IMR-90 (cell line): ENCODE measurements at regions not wholly inside any gene's neighbourhood (a gene's known extent, or its start where the extent isn't known, plus 50 kb on each side); places are given as distances from the start of the nearest gene placed in this dataset.

ENCODE experiments used
- ATAC-seq: fragments of 200-7000 bp; cut with Tn5 transposase; 2 replicates; pipeline ENCODE4 v1.9.1; 2020; ENCODE audit warnings: low read depth, mild to moderate bottlenecking, moderate library complexity
- BruUV-seq: library from RNA; stranded (reverse); fragments of 400-500 nt; replicated peaks from 2 replicates; lab custom pipeline; 2021; lab: Mats Ljungman, UMichigan
- CTCF ChIA-PET: fragments of 300-600 bp; formaldehyde crosslinking; extraction: SDS; loops from one replicate; lab custom pipeline; 2021; ENCODE audit warnings: antibody characterized with exemption; lab: Yijun Ruan, JAX
- POLR2A ChIA-PET: fragments of 300-600 bp; sonication (Branson Sonifier 250); formaldehyde crosslinking; loops from one replicate; lab custom pipeline; 2022; ENCODE audit warnings: antibody characterized with exemption; ENCODE audit not compliant: unreplicated experiment; lab: Charles Lee
- DNase-seq: peaks from one replicate; pipeline ENCODE4 v3.0.0; 2013
- H2AFZ ChIP-seq: replicated peaks from 2 replicates; pipeline ENCODE3; 2013; ENCODE audit warnings: low read length, mild to moderate bottlenecking; ENCODE audit not compliant: poor library complexity
- H2AK5ac ChIP-seq: 2 replicates; pipeline ENCODE4 v1.6.1; 2013; ENCODE audit warnings: low read depth, low read length, inconsistent platforms
- H2AK9ac ChIP-seq: replicated peaks from 2 replicates; pipeline ENCODE3; 2013; ENCODE audit warnings: mild to moderate bottlenecking, low read depth, low read length, moderate library complexity; ENCODE audit not compliant: poor library complexity
- H2BK120ac ChIP-seq: 2 replicates; pipeline ENCODE4 v1.6.1; 2013; ENCODE audit warnings: low read depth, low read length, inconsistent platforms
- H2BK15ac ChIP-seq: 3 replicates; pipeline ENCODE4 v1.6.1; 2013; ENCODE audit warnings: low read depth, low read length, inconsistent platforms
- H2BK20ac ChIP-seq: 2 replicates; pipeline ENCODE4 v1.6.1; 2013; ENCODE audit warnings: low read depth, mild to moderate bottlenecking, inconsistent platforms, low read length, moderate library complexity
- H2BK5ac ChIP-seq: 2 replicates; pipeline ENCODE4 v1.6.1; 2013; ENCODE audit warnings: mild to moderate bottlenecking, low read depth, low read length, inconsistent platforms; ENCODE audit not compliant: poor library complexity, severe bottlenecking
- H3K14ac ChIP-seq: replicated peaks from 2 replicates; pipeline ENCODE4 v1.6.1; 2013; ENCODE audit warnings: low read depth, low read length, inconsistent platforms
- H3K18ac ChIP-seq: 2 replicates; pipeline ENCODE4 v1.6.1; 2013; ENCODE audit warnings: low read depth, low read length, control low read depth
- H3K23ac ChIP-seq: 2 replicates; pipeline ENCODE4 v1.6.1; 2013; ENCODE audit warnings: low read depth, low read length, inconsistent platforms
- H3K27ac ChIP-seq: 2 replicates; pipeline ENCODE4 v1.5.1; 2013; ENCODE audit warnings: mild to moderate bottlenecking, control low read depth, low read length; ENCODE audit not compliant: insufficient read depth
- H3K27me3 ChIP-seq: 2 replicates; pipeline ENCODE4 v1.6.1; 2013; ENCODE audit warnings: low read length; ENCODE audit not compliant: control insufficient read depth, insufficient read depth
- H3K36me3 ChIP-seq: 2 replicates; pipeline ENCODE4 v1.6.1; 2013; ENCODE audit warnings: low read length, mixed read lengths; ENCODE audit not compliant: control insufficient read depth, insufficient read depth
- H3K4ac ChIP-seq: 2 replicates; pipeline ENCODE4 v1.6.1; 2013; ENCODE audit warnings: low read depth, low read length, inconsistent platforms
- H3K4me1 ChIP-seq: 2 replicates; pipeline ENCODE4 v1.6.1; 2013; ENCODE audit warnings: low read length, mixed read lengths; ENCODE audit not compliant: control insufficient read depth, insufficient read depth
- H3K4me2 ChIP-seq: 2 replicates; pipeline ENCODE4 v1.6.1; 2013; ENCODE audit warnings: low read depth, mild to moderate bottlenecking, control low read depth, low read length, moderate library complexity
- H3K4me3 ChIP-seq: 2 replicates; pipeline ENCODE4 v1.5.1; 2013; ENCODE audit warnings: low read depth, mild to moderate bottlenecking, control low read depth, low read length, moderate library complexity; ENCODE audit not compliant: insufficient read depth
- H3K56ac ChIP-seq: 2 replicates; pipeline ENCODE4 v1.6.1; 2013; ENCODE audit warnings: low read length, inconsistent platforms; ENCODE audit not compliant: insufficient read depth; ENCODE audit errors: extremely low read depth
- H3K79me1 ChIP-seq, 2 experiments: 2 replicates each; pipeline ENCODE4 v1.6.1; 2013; ENCODE audit warnings: low read length in 2 of 2, inconsistent platforms in 1 of 2, low read depth in 1 of 2
- H3K9ac ChIP-seq: 2 replicates; pipeline ENCODE4 v1.6.1; 2013; ENCODE audit warnings: low read depth, low read length, control low read depth
- H3K9me1 ChIP-seq: 2 replicates; pipeline ENCODE4 v1.6.1; 2013; ENCODE audit warnings: low read length, inconsistent platforms; ENCODE audit not compliant: insufficient read depth
- H3K9me3 ChIP-seq: 2 replicates; pipeline ENCODE4 v1.6.1; 2013; ENCODE audit warnings: low read length; ENCODE audit not compliant: control insufficient read depth, insufficient read depth
- H4K20me1 ChIP-seq: 2 replicates; pipeline ENCODE4 v1.6.1; 2013; ENCODE audit warnings: low read length, inconsistent platforms; ENCODE audit not compliant: insufficient read depth
- H4K5ac ChIP-seq: 2 replicates; pipeline ENCODE4 v1.6.1; 2013; ENCODE audit warnings: mild to moderate bottlenecking, low read depth, low read length, control low read depth
- H4K8ac ChIP-seq, 2 experiments: 2 replicates each; pipeline ENCODE4 v1.6.1; 2013; ENCODE audit warnings: low read depth in 2 of 2, low read length in 2 of 2, control low read depth in 1 of 2, inconsistent platforms in 1 of 2
- H4K91ac ChIP-seq: 2 replicates; pipeline ENCODE4 v1.6.1; 2013; ENCODE audit warnings: low read depth, low read length, inconsistent platforms; ENCODE audit not compliant: insufficient read depth
- FOS ChIP-seq: fragments of 150-350 bp; IDR thresholded peaks from 2 replicates; pipeline ENCODE4 v1.6.1; 2016; ENCODE audit warnings: low read depth, low read length
- RFX5 ChIP-seq: IDR thresholded peaks from 2 replicates; pipeline ENCODE4 v1.8.0; 2012; ENCODE audit warnings: low read depth, mild to moderate bottlenecking, low read length, moderate library complexity
- WGBS, 2 experiments: methylation state at CpG; one replicate each; pipeline versions ENCODE4 v1.1.5 to v1.1.7; 2013; ENCODE audit warnings: missing lambda C conversion rate in 2 of 2; ENCODE audit not compliant: insufficient read length in 1 of 2; ENCODE audit errors: extremely low coverage in 2 of 2; 5-methylcytosine and 5-hydroxymethylcytosine counted together
- dilution Hi-C: fragments of 300-500 bp; cut with HindIII; formaldehyde crosslinking; loops from one replicate; pipeline ENCODE4 v1.14.3; 2018; ENCODE audit warnings: low sequenced_read_pairs; ENCODE audit not compliant: unreplicated experiment
- in situ Hi-C: fragments of 300-500 bp; cut with MboI; formaldehyde crosslinking; loops from 3 replicates; pipeline ENCODE4 v1.14.3; 2019; ENCODE audit warnings: low sequenced_read_pairs, inconsistent platforms, mixed read lengths
- intact Hi-C: fragments of 100-400 bp; cut with micrococcal nuclease; formaldehyde crosslinking; loops from 2 replicates; pipeline ENCODE4 v1.10.0; 2022

GRCh38 chr12:115377230-115377629 is 693.3 kb upstream of the TBX3 start:
- Histone ChIP-seq H4K91ac (no peak overlapping the region), H3K14ac (no peak overlapping the region), H3K27me3 (peaks cover 3% of the 10 kb centered on the region; the same call in 1 of the 2 replicates), H3K4me1 (peaks cover 7% of the 10 kb centered on the region), H3K4me3 (no peak overlapping the region), H4K8ac (no peak overlapping the region), H4K5ac (no peak overlapping the region), H2AK9ac (no peak overlapping the region), H3K4me2 (no peak overlapping the region), H2BK120ac (no peak overlapping the region), H2AK5ac (no peak overlapping the region), H4K20me1 (no peaks in the 10 kb centered on the region), H2BK20ac (no peak overlapping the region), H2AFZ (no peak overlapping the region), H2BK5ac (no peak overlapping the region), H2BK15ac (no peak overlapping the region), H3K9me1 (peaks cover 9% of the 10 kb centered on the region), H3K4ac (no peak overlapping the region), H3K79me1 (no peaks in the 10 kb centered on the region), H3K9ac (no peak overlapping the region), H3K23ac (no peak overlapping the region), H3K9me3 (no peaks in the 10 kb centered on the region), H3K56ac (no peak overlapping the region), H3K36me3 (no peaks in the 10 kb centered on the region), H3K27ac (no peak overlapping the region), H3K18ac (no peak overlapping the region)
- dilution Hi-C loops (no loop called here), intact Hi-C loops (no loop called here), in situ Hi-C loops (no loop called here)
- POLR2A ChIA-PET: no interaction called here
- no peak for ATAC-seq
- CTCF ChIA-PET: no interaction called here
- DNase-seq: no peak
- BruUV-seq: no TSS peak
- no CpG with 5 or more reads among the region's 8 CpGs for WGBS, 2 experiments
- no peak for TF ChIP-seq FOS
- TF ChIP-seq RFX5: no peak
